ENCODE measurements at regions not wholly inside any gene's neighbourhood (a gene's known extent, or its start where the extent isn't known, plus 50 kb on each side); places are given as distances from the start of the nearest gene placed in this dataset.

- TF ChIP-seq FOXP2 (optimal IDR thresholded peaks at IDR 0.05; ENCODE audit: control extremely low read depth, extremely low read length, insufficient read depth), result no peak
- no peak for TF ChIP-seq POLR2AphosphoS5 (IDR thresholded peaks at IDR 0.05; ENCODE audit: borderline replicate concordance, low read depth, low read length)
- no peak for TF ChIP-seq EZH2 (IDR thresholded peaks at IDR 0.05)
These were observed 102.5 kb upstream of the LYPLAL1 start for GRCh38 chr1:219071209-219071608.
